NCI-H1417 treated with DMSO at 0.1 percent for 48 hours (cell line): ENCODE measurements at regions not wholly inside any gene's neighbourhood (a gene's known extent, or its start where the extent isn't known, plus 50 kb on each side); places are given as distances from the start of the nearest gene placed in this dataset.

Source experiments
- DNase-seq: peaks from one replicate; lab custom pipeline; 2025; lab: John Stamatoyannopoulos, UW

- DNase-seq, result no peak
These were observed 251.7 kb downstream of the WNT5A start for GRCh38 chr3:55235416-55235815.

GRCh38 chr3:55226696-55227095 is 260.4 kb downstream of the WNT5A start:
- no peak for DNase-seq

GRCh38 chr3:55218577-55218976 is 268.5 kb downstream of the WNT5A start:
- no peak for DNase-seq

GRCh38 chr3:55207744-55208143 is 279.4 kb downstream of the WNT5A start:
- no peak for DNase-seq

- no peak for DNase-seq
These were observed 278.1 kb upstream of the LRTM1 start for GRCh38 chr3:55205990-55206389.

- DNase-seq, result no peak
These were observed 276.6 kb upstream of the LRTM1 start for GRCh38 chr3:55204417-55204816.

GRCh38 chr3:55203546-55203945 is 275.7 kb upstream of the LRTM1 start:
- no peak for DNase-seq

- DNase-seq, result no peak
These were observed 275.1 kb upstream of the LRTM1 start for GRCh38 chr3:55203006-55203405.

- no peak for DNase-seq
These were observed 274.5 kb upstream of the LRTM1 start for GRCh38 chr3:55202326-55202725.

- DNase-seq, result no peak
These were observed 273.9 kb upstream of the LRTM1 start for GRCh38 chr3:55201779-55202178.

GRCh38 chr3:55200906-55201305 is 273.0 kb upstream of the LRTM1 start:
- DNase-seq, result no peak

- no peak for DNase-seq
These were observed 270.7 kb upstream of the LRTM1 start for GRCh38 chr3:55198554-55198953.

GRCh38 chr3:55197021-55197420 is 269.2 kb upstream of the LRTM1 start:
- no peak for DNase-seq

GRCh38 chr3:55196495-55196894 is 268.6 kb upstream of the LRTM1 start:
- no peak for DNase-seq

GRCh38 chr3:55194376-55194775 is 266.5 kb upstream of the LRTM1 start:
- DNase-seq, result no peak

GRCh38 chr3:55191911-55192775 is 264.3 kb upstream of the LRTM1 start:
- no peak for DNase-seq

GRCh38 chr3:55190331-55190730 is 262.5 kb upstream of the LRTM1 start:
- no peak for DNase-seq

GRCh38 chr3:55189359-55189801 is 261.5 kb upstream of the LRTM1 start:
- DNase-seq, result no peak

- no peak for DNase-seq
These were observed 257.5 kb upstream of the LRTM1 start for GRCh38 chr3:55185380-55185779.

- no peak for DNase-seq
These were observed 255.3 kb upstream of the LRTM1 start for GRCh38 chr3:55183201-55183600.

GRCh38 chr3:55180936-55181535 is 253.2 kb upstream of the LRTM1 start:
- DNase-seq, result no peak

- no peak for DNase-seq
These were observed 252.3 kb upstream of the LRTM1 start for GRCh38 chr3:55180161-55180560.

GRCh38 chr3:55178336-55178735 is 250.5 kb upstream of the LRTM1 start:
- DNase-seq, result no peak

GRCh38 chr3:55177749-55178148 is 249.9 kb upstream of the LRTM1 start:
- no peak for DNase-seq
